NCI-H82 treated with DMSO at 0.1 percent for 48 hours (cell line): ENCODE measurements at regions not wholly inside any gene's neighbourhood (a gene's known extent, or its start where the extent isn't known, plus 50 kb on each side); places are given as distances from the start of the nearest gene placed in this dataset.
"Not testable (repeated sequence)": the region's sequence is repeated elsewhere in the genome, so short reads cannot be mapped to it uniquely, and the experiment has no call there.

Experiments used
- DNase-seq: peaks from one replicate; lab custom pipeline; 2025; ENCODE audit not compliant: unreplicated experiment; lab: John Stamatoyannopoulos, UW

DNA sequence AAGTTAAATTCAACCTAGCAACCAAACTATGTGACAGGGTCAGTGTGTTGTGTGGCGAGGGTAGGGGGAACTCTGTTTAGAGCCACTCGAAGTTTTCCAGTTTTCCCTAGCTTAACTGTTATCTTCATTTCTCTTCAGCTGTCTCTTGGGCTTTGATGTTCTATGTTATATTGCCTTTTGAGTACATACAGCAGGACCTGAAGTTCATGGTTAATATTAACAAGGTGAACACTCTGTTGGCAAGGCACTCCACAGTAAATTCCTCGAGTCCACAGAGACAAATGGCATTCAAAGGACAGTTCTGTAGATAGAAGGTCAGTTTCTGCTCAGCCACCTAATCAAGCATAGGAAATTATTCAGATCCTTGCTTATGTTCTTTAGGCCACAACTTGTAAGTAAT is 147.9 kb upstream of the DPH6 start:
- no peak for DNase-seq

DNA sequence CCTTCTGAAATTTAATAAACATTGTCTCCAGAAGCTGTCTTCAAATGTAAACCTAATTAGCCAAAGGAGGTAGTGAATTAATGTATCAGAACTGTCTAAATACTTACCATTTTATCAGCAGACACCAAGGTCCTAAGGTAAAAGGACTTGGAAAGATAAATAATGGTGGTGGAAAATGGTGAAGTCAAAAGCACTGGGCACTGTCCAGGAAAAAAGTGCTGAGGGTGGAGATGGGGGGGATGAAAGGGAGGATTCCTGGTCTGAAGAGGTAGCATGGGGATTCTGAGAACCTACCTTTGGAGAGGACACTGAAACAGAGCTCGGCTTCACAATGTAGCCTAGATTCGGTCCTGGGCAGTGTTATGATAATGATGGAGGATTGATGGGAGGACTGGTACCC is 149.0 kb upstream of the DPH6 start:
- DNase-seq: no peak

DNA sequence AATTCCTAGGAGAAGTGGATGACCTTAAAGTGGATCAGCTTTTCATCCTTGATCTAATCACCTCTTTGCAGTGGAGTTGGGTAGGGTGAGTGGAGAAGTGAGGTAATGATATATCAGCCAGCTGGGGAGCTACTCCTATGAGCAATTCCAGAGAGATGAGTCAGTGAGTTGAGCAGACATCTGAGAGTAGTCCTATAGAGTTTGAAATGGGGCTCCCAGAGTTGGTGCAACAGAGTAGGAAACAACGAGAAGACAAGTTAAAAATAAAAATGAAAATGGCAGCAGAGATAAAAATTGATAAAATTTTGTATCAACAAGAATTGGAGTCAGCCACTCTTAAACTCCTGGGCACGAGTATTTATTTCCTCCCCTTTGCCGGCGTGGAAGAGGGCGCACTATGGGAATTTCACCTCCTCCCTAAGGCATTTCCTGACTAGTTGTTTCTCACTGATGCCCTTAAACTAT is 150.8 kb upstream of the DPH6 start:
- DNase-seq: peak; percentile 9

DNA sequence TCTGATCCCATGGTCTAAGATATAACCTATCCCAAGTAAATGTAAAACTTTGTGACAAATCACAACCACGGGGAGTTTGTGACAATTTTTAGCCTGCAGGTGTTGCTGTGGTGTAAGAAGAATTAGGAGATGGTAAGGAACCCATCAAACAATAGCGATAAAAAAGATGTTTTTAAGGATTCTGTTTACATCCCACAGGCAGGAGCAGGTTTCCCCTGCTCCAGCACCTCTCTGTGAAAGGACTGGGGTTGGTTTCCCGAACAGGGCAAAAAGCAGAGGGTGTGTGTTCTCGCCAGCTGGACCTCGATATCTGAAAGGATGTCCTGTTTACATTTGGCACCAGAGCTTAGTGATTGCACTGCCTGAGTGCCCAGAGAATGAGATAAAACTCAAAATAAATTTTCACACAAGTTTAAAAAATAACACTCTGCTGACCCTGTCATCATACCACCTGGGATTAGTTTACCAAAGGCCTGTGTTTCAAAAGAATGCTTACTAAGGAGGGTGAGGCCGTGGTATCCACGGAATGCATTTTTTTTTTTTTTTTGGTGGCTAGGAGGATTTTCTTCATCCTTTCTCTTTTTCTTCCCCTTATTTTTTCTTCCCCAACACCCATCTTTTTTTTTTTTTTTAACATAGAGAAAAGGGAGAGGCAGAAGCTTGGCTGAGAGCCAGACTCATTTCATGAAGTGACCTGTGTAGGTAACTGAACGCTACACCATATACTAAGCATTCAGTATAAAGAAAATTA is 151.8 kb upstream of the DPH6 start:
- no peak for DNase-seq

DNA sequence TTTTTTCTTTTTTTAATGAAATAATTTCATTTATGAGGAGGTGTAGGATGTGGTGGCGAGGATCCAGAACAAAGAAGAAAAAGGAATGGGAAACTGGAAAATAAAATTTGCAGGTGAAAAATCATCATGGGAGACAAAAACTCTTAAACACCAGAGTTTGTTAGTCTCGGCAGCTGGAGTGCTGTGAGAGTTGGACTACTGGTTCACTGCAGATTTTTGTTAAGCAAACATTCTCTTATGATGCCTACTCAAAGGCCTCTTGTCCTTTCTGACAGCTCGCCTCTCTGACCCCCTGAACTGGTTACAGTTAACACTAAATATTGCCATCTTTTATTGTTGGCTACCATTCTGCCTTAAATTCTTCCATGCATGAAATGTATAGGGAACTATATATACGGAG is 152.4 kb upstream of the DPH6 start:
- no peak for DNase-seq

DNA sequence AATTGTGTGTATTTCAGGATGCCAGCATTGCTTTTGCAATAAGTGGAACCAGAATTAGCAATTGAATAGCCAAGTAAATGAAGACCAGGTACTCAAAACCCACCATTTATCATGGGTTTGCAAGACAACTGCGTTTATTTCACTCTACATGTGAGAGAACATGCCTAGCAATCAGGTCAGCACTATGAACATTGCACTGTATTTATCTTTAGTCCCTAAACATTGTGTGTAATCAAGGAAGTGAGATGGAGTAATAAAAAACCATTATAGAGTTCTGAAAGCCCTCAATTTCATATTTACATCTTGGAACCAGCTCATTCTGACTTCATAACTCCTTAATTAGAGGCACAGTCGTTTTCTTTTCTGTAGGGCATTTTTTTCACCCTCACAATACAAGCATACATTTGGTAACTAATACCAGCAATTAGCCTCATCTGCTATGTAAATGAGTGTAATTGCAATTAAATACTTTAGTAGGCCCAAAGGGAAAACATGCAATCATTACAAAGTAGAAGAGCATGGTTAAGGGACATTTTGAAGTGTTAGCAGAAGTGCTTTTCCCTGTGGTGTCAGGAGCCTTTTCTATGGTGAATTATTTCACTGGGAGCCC is 153.1 kb upstream of the DPH6 start:
- no peak for DNase-seq

DNA sequence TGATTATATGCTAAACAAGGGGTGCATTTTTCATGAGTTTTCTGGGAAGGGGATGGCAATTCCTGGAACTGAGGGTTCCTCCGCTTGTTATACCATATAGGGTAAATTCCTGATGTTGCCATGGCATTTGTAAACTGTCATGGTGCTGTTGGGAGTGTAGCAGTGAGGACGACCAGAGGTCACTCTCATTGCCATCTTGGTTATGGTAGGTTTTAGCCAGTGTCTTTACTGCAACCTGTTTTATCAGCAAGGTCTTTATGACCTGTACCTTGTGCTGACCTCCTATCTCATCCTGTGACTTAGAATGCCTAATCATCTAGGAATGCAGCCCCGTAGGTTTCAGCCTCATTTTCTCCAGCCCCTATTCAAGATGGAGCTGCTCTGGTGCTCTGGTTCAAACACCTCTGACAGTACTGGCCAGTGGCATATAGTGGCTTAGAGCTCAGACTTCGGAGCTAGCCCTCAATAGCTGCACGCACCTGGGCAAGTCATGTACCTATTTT is 154.2 kb upstream of the DPH6 start:
- DNase-seq: not testable (repeated sequence)

DNA sequence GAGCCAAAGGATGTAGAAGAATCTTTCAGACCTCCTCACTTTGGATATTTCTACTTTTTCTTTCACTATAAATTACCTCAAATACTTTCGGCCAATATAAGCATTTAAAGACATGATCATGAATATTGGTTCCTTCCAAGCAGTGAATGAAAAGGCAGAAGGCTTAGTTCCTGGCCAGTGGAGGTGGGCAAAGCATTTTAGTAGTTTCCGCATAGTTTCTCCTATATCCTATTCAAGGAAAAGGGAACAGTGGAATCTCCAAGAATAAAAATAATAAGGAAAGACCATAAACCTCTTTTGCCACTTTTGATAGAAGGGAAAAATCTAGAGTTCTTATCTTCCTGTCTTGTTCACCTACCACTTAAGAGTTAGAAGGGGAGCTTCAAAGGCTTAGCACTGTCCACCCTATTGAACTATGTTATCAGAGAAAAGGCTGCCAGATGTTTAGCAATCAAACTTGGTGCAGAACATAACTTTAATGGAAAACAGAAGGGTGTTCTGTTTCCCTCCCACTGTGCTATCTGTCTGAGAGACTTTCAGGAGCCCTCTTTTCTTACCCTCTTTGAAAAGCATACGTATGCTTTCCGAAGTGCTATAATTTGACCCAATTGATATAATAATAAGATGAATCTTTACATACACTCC is 155.6 kb upstream of the DPH6 start:
- no peak for DNase-seq

DNA sequence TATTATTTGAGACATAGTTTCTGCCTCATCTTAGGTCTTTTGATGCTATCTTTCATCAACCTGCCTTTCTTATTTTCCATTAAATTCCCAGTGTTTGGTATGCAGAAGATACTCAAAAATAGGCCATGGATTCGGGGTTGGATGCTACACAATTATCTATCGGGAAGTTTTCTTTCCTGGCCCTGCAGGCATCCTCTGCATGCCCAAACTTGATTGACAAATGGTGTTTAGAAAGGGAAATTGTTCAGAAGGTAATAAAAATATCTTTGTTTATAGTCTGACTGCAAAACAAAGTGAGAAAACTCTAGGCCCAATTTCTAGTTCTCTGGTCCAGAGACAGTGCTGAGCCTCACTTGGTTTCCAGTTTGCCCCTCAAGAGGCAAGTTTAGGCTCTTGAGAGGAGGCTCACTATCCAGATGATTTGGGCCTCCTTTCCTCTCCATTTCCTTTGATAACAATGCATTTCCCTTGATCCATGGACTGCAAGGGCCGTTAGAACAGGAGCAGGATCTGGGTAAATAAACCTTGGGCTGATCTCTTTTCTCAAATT is 157.1 kb upstream of the DPH6 start:
- no peak for DNase-seq

DNA sequence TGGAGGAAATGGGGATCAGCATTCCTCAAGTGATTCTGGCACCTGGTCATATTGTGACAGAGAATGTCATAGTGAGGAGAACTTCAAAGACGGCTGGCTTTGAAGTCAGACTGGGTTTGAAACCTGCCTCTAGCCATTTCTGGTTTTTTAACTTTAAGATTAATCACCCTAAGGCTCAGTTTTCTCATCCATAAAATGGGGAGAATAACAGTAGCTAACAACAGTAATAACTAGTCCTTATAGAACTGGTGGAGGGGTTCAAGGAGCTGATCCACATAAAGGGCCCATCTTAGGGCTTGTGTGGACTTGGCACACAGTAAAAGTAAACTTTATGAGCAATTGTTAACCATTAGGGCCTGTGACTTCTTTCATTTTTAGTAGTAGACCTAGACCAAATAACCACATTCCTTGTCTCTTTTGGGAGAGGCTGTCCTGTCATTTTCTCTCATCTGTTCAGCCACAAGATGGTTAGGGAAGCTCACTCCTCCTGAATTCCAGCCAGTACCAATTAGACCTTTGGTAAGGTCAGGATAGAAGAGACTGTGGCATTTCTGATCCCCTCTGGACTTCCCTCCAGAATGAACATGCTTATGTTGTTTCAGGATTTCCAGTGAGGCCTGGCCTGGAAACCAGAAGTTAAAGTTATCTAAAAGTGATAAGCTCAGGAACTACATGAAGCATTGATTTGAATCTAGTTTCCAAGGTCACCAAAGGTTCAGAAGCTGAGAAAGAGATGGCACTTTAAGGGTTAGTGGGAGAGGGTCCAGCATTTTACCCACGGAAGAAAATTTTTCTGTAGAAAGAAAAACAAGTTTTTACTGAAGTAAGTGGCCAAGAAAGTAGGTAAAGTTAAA is 159.3 kb upstream of the DPH6 start:
- DNase-seq: no peak

DNA sequence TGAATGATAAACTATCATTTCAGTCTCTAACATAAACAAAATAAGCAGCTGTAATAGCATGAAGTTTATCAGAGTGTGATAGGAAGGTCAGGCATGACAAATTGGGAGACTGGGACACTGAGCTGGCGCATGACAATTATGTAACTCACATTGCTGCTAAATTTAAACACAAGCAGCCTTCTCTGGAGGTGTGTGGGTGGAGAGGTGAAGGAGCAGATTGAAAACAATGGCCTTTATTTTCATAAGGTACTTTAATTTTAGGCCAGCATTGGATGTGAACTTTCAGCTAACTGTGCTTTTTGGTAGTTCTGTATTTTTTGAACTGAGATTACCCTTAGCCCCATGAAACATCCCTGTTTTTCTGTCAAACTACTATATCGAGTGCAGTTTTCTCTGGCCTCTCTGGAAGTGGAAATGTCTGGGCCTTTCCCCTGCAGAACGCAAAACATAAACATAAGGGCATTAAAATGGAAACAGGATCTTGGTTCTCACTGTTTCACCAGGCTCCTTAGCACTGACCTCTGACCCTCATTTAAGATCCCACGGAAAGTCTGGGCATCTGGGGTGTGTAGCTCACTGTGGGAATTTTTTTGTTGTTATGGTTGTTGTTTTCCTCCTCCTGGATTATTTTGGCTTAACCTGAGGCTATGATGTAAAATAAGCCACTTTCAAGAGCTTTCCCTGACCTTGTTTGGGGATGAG is 160.1 kb upstream of the DPH6 start:
- no peak for DNase-seq

DNA sequence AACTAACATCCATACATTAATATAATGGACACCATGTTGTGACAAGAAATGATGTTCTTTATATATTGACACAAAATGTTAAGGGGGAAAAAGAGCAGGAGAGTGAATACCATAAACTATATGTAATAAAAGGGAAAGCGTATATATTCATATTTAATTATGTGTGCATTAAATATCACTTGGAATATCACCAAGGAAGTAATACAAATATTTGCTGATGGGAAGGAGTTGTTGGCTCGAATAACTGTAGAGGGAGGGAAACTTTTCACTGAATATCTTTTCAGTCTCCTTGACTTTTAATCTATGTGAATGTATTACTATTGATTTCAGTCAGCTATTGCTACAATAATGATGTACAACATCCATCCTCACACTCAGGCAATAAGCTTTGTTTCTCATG is 167.0 kb upstream of the DPH6 start:
- DNase-seq: no peak

DNA sequence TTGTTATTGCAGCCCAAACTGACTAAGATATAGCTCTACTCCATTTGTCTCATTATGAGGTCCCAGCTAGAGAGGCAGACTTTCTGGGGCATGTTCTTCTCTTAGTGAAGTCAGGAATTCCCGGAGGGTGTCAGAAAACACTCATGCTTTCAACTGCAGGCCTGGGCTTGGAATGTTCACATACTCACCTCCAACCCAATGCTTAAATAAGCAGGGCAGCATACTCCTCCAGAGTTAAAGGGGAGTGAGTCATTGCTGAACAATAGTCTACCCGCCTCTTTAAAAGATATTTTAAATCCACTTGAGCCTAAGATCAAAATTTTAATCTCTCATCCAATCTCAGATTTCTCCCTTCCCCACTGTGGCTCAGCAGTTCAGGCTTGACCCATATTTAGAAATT is 167.8 kb upstream of the DPH6 start:
- DNase-seq: no peak

DNA sequence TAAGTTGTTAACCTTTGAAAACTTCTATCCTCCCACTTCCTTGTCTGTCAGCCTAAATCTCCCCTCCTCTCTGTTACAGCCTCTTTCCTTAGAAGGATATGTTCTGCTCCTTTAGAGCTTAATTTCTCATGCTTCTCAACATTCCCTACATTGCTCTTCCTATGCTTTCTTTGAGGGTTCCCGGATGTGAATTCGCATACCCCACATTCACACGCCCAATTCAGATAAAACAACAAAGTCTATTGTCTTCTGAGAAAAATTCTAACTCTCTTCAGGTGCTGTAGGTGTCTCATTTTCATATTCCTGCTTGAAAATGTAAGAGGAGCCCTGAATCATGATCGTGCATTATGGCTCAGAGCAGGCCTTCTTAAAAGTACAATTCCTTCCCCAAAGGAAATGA is 171.8 kb upstream of the DPH6 start:
- DNase-seq: no peak

DNA sequence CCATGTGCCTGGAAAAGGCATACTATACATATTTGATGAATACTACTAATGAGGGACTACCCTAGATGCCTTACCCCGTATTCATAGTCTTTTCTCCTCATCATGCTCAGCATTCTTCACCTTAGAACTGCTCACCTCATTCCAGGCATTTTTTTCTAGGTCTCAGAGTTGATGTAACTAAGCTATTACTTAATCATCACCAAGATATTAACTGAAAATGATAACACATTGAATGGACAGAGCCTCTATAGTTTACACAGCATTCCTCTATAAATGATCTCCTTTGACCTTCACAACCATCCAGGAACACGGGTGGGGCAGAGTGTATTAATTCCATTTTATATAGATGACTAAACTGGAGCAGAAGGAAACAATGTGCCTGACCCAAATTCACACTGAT is 174.1 kb upstream of the DPH6 start:
- no peak for DNase-seq

DNA sequence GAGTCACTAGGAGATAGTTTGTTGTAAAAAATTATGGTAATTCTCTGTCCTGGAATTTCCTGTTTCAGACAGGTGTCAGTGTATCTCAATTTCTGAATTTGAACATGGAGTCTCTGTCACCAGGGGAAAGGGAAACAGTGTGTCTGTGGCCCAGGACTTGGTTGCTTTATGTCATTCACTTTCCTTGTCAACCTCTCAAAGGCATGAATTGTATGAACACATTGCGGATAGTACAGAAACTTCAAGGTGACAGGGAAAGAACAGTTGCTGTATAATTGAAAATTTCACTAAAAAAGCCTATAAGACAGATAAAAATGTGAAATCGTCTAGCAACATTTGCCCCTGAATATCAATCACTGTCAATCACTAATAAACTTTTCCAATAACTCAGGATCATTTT is 175.0 kb upstream of the DPH6 start:
- DNase-seq: no peak

DNA sequence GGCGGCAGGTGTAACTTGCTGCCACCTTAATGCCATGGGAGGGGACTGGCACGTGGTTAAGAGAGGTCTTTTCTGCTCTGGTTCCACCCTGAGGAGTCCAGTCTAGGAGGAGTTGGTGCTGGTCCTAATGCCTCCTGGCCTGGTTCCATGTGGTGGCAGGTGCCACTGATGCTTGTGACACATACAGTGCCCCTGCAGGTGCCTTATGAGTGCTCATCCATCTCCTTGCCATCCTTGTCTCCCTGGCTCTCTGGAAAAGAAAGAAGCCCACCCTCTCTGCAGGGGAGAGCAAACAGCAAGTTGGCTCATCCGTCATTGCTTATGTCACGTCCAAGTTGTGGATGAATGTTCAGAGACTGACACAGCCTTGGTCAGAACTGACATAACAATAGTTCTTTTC is 175.8 kb upstream of the DPH6 start:
- DNase-seq: no peak

DNA sequence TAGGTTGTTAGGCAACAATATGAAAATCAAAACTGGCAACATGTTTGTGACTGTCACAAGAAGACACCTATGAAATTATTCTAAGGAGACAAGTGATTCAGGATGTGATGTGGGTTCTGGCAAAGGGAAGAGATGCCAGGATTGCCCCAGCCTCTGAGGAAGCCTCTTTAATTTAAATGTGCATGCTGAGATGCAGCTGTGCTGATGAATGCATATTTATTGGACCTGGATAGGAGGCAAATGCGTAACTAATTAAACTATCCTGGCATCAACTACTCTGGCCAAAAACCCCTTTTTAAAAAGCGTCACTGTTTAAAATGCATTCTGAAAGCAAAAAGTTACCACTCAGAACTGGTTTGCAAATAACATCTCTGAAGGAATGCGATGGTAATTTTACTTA is 176.5 kb upstream of the DPH6 start:
- no peak for DNase-seq

DNA sequence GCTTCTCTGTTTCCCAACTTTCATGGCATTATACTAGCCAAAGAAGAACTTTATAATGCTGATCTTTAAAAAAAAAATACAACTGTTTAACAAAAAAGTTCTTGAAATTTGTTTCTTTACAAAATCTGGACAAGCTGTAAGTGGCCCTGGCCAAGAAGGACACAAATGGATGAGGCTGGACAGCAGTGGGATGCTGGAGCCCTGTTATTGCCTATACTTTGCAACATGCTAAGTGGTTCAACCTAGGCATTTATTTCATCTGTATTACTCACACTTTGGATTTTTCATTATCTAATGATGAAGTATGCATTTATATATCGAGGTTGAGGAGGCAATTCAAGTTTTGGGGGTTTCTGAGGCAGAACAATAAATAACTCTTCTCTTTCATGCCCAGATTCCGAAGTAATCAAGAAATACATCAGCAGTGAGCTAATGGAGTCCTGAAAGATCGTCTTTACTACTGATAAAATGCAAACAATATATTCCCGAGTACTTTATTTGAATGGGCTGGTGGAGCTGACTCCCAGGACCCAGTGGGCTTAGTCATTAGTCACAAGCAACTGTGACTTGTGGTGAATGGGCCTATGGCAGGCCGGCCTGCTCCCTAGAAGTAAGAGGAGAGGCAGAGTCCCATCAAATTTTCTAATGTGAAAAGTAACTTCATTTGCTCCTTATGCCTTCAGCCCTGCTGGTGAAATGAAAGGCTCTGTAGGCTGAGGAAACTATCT is 177.3 kb upstream of the DPH6 start:
- no peak for DNase-seq

DNA sequence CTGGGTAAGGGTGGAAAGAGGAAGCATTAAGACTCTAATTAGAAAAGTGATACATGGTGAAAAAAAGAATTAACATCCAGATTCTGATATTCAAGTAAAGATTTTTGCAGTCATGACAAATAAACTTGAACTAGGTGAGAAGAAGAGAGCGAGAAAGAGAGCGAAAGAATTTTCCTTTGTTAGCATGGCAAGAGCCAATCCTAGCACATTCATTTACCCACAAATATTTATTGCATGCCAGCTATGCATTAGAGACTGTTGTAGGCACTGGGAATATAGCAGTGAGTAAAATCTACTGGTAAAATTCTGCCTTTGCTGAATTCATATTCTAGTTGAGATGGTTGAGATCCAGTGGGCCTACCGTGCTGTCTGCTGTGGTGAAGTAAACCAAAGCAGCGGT is 177.9 kb upstream of the DPH6 start:
- no peak for DNase-seq
